ENCODE measurements at regions not wholly inside any gene's neighbourhood (a gene's known extent, or its start where the extent isn't known, plus 50 kb on each side); places are given as distances from the start of the nearest gene placed in this dataset.

GRCh38 chr3:5068531-5069050 lies 53.5 kb upstream of the ARL8B start:
- TF ChIP-seq, protein P1, sequence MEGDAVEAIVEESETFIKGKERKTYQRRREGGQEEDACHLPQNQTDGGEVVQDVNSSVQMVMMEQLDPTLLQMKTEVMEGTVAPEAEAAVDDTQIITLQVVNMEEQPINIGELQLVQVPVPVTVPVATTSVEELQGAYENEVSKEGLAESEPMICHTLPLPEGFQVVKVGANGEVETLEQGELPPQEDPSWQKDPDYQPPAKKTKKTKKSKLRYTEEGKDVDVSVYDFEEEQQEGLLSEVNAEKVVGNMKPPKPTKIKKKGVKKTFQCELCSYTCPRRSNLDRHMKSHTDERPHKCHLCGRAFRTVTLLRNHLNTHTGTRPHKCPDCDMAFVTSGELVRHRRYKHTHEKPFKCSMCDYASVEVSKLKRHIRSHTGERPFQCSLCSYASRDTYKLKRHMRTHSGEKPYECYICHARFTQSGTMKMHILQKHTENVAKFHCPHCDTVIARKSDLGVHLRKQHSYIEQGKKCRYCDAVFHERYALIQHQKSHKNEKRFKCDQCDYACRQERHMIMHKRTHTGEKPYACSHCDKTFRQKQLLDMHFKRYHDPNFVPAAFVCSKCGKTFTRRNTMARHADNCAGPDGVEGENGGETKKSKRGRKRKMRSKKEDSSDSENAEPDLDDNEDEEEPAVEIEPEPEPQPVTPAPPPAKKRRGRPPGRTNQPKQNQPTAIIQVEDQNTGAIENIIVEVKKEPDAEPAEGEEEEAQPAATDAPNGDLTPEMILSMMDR (IDR thresholded peaks at IDR 0.05), result no peak
- no peak for ATAC-seq (ENCODE audit: low FRiP score)
- DNase-seq (ENCODE audit: low spot score), result no peak

GRCh38 chr3:5069627-5070026 lies 52.5 kb upstream of the ARL8B start:
- no peak for DNase-seq (ENCODE audit: low spot score)
- no peak for ATAC-seq (ENCODE audit: low FRiP score)
- TF ChIP-seq, protein P1 (IDR thresholded peaks at IDR 0.05), result no peak

DNA sequence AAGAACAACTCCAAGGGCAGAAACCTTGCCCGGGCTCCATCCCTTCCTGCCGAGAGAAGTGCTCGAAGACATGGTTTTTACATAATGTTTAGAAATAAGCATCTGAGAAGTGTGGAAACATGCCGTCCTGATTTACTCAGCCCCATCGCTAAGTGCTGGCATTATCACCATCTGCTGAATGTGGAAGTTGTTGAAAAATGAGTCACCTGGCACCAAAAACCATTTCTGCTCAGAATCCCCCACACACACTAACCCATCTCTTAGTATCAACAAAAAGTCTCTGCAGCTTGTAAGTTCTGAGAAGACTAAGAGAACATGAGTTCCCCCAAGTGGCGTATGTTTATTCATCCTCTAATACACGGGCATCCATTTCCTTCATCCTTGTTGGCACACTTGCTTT lies 51.0 kb upstream of the ARL8B start:
- ATAC-seq (ENCODE audit: low FRiP score), result peak; percentile 90
- no peak for DNase-seq (ENCODE audit: low spot score)
- TF ChIP-seq, protein P1 (IDR thresholded peaks at IDR 0.05), result no peak

DNA sequence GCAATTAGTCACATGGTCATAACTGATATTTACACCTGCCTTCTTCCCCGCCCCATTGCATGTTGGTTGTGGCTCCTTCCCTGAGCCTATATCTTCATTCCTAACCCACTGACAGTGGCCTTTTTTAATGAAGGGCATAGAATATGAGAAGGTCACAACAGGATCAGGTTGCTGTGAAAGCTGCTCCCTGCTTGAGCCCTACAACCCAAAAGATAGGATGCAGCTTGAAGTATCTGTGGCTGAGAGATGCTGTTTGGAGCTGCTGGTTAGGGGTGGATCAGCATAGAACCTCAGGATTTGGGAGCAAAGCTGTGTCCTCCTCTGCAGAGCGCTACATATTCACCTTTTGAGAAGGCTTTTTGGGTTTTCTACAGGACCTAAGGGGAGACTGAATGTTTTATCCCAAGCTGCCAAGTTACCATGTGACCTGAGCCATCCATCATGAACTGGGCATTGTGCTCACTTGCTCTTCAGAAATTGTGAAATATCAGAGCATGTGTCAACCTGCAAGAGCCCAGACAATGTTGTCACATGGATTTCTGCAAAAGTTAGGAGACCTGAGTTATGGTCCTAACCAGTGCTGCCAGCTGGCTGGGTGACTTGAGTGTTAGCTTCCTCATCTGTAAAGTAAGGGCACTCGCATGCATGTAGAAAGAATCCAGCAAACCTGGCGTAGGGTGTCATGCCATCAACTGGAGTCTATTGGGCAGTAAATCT lies 49.8 kb upstream of the ARL8B start:
- ATAC-seq (ENCODE audit: low FRiP score) (peak; percentile 16), DNase-seq (ENCODE audit: low spot score) (no peak)

More for the DNA sequence above, 49.8 kb upstream of the ARL8B start:
- TF ChIP-seq, protein P1 (IDR thresholded peaks at IDR 0.05), result no peak

All from omental fat pad (tissue), 3 donors.